ENCODE measurements at regions not wholly inside any gene's neighbourhood (a gene's known extent, or its start where the extent isn't known, plus 50 kb on each side); places are given as distances from the start of the nearest gene placed in this dataset.

GRCh38 chr6:125668071-125668470, 81.4 kb upstream of the HEY2 start:
- no peak for TF ChIP-seq EZH2 (IDR thresholded peaks at IDR 0.05; ENCODE audit: borderline replicate concordance, low read length)
- no peak for TF ChIP-seq CTCF (IDR thresholded peaks at IDR 0.05; ENCODE audit: low read length)

Data from OCI-LY1 (cell line).